CD14-positive monocyte (primary cell): ENCODE measurements at regions not wholly inside any gene's neighbourhood (a gene's known extent, or its start where the extent isn't known, plus 50 kb on each side); places are given as distances from the start of the nearest gene placed in this dataset.

Source experiments
- DNase-seq, 3 donors: peaks; one replicate each; pipeline ENCODE4 v3.0.0-alpha.2; 2011 to 2022
- H2AFZ ChIP-seq: 2 replicates; pipeline ENCODE4 v1.6.0; 2012; ENCODE audit warnings: mild to moderate bottlenecking, low read depth, low read length, inconsistent platforms; ENCODE audit not compliant: insufficient read depth, poor library complexity, severe bottlenecking
- H3K27ac ChIP-seq, 2 donors: 1 replicate in 1 of 2; 2 replicates in 1 of 2; pipeline ENCODE4 v1.5.1; 2012 to 2013; ENCODE audit warnings: low read length in 2 of 2, control low read depth in 1 of 2, inconsistent platforms in 1 of 2, low read depth in 1 of 2, mild to moderate bottlenecking in 1 of 2
- H3K27me3 ChIP-seq, 2 donors: one replicate each; pipeline versions ENCODE4 v1.6.0 to v1.6.1; 2011 to 2013; ENCODE audit warnings: low read length in 2 of 2; ENCODE audit not compliant: control insufficient read depth in 2 of 2, insufficient read depth in 2 of 2
- H3K36me3 ChIP-seq, 2 donors: replicated peaks in 1 of 2; 1 replicate in 1 of 2; 2 replicates in 1 of 2; pipeline versions ENCODE4 v1.5.1 to v1.6.1; 2012 to 2013; ENCODE audit warnings: low read length in 2 of 2, control low read depth in 1 of 2, inconsistent platforms in 1 of 2, mild to moderate bottlenecking in 1 of 2; ENCODE audit not compliant: insufficient read depth in 2 of 2, control insufficient read depth in 1 of 2
- H3K4me1 ChIP-seq, 2 donors: 1 replicate in 1 of 2; 2 replicates in 1 of 2; pipeline versions ENCODE4 v1.5.1 to v1.6.1; 2012 to 2013; ENCODE audit warnings: low read length in 2 of 2, control low read depth in 1 of 2, inconsistent platforms in 1 of 2, mild to moderate bottlenecking in 1 of 2, moderate library complexity in 1 of 2; ENCODE audit not compliant: insufficient read depth in 2 of 2, control insufficient read depth in 1 of 2
- H3K4me2 ChIP-seq: replicated peaks from 2 replicates; pipeline ENCODE3; 2012; ENCODE audit warnings: low read length, moderate library complexity, mild to moderate bottlenecking; ENCODE audit not compliant: poor library complexity, severe bottlenecking; ENCODE audit errors: extremely low read depth
- H3K4me3 ChIP-seq, 3 experiments: fragments of 200-600 bp in 1 of 3; sonication (generic) in 1 of 3; replicated peaks in 1 of 3; 1 replicate in 2 of 3; 2 replicates in 1 of 3; pipeline ENCODE4 v1.5.1; 2011 to 2013; ENCODE audit warnings: low read length in 3 of 3, mild to moderate bottlenecking in 3 of 3, control low read depth in 2 of 3, low read depth in 2 of 3, inconsistent platforms in 1 of 3, moderate library complexity in 1 of 3
- H3K79me2 ChIP-seq: 2 replicates; pipeline ENCODE4 v1.6.0; 2012; ENCODE audit warnings: mild to moderate bottlenecking, control low read depth, inconsistent platforms, low read length, moderate library complexity; ENCODE audit not compliant: insufficient read depth
- H3K9ac ChIP-seq: 2 replicates; pipeline ENCODE4 v1.6.0; 2017; ENCODE audit warnings: low read length, mild to moderate bottlenecking; ENCODE audit not compliant: insufficient read depth, poor library complexity, severe bottlenecking
- H3K9me3 ChIP-seq, 2 donors: replicated peaks in 1 of 2; 1 replicate in 1 of 2; 2 replicates in 1 of 2; pipeline versions ENCODE4 v1.5.1 to v1.6.1; 2012 to 2013; ENCODE audit warnings: low read length in 2 of 2, control low read depth in 1 of 2; ENCODE audit not compliant: control insufficient read depth in 1 of 2, insufficient read depth in 1 of 2
- H4K20me1 ChIP-seq: 2 replicates; pipeline ENCODE4 v1.6.0; 2012; ENCODE audit warnings: mild to moderate bottlenecking, low read length, control low read depth, moderate library complexity; ENCODE audit not compliant: insufficient read depth
- H3K27ac Mint-ChIP-seq, 7 donors: one replicate each; pipeline ENCODE4 v1.8.0; 2020; ENCODE audit warnings: mild to moderate bottlenecking in 7 of 7, mixed read lengths in 7 of 7, moderate library complexity in 6 of 7, inconsistent platforms in 2 of 7
- H3K27me3 Mint-ChIP-seq, 3 donors: one replicate each; pipeline ENCODE4 v1.8.0; 2021 to 2022; ENCODE audit warnings: low read depth in 3 of 3, mild to moderate bottlenecking in 3 of 3, mixed read lengths in 3 of 3, moderate library complexity in 3 of 3, inconsistent platforms in 1 of 3
- H3K36me3 Mint-ChIP-seq, 2 donors: one replicate each; pipeline ENCODE4 v1.8.0; 2020; ENCODE audit warnings: mixed read lengths in 2 of 2, inconsistent platforms in 1 of 2, mild to moderate bottlenecking in 1 of 2
- H3K4me1 Mint-ChIP-seq: one replicate; pipeline ENCODE4 v1.8.0; 2020; ENCODE audit warnings: mild to moderate bottlenecking, mixed read lengths
- H3K4me3 Mint-ChIP-seq, 2 donors: one replicate each; pipeline ENCODE4 v1.8.0; 2020; ENCODE audit warnings: mild to moderate bottlenecking in 2 of 2, mixed read lengths in 2 of 2, moderate library complexity in 1 of 2
- H3K9me3 Mint-ChIP-seq, 7 donors: one replicate each; pipeline ENCODE4 v1.8.0; 2020 to 2022; ENCODE audit warnings: mixed read lengths in 7 of 7, mild to moderate bottlenecking in 6 of 7, moderate library complexity in 6 of 7, inconsistent platforms in 2 of 7
- CTCF ChIP-seq: fragments of 200-600 bp; IDR thresholded peaks from one replicate; pipeline ENCODE4 v1.8.0; 2022; ENCODE audit warnings: antibody characterized with exemption, mild to moderate bottlenecking
- WGBS: methylation state at CpG from one replicate; pipeline ENCODE4 v1.1.5; 2013; ENCODE audit warnings: missing lambda C conversion rate; ENCODE audit not compliant: insufficient coverage; 5-methylcytosine and 5-hydroxymethylcytosine counted together
- intact Hi-C, 2 donors: fragments of 100-400 bp; cut with micrococcal nuclease; formaldehyde crosslinking; loops; one replicate each; pipeline versions ENCODE4 v1.15.0 to v1.15.1; 2023

- no peaks in the 10 kb centered on the region for H3K36me3 Mint-ChIP-seq
- no peak for DNase-seq
- peak overlapping the region in 1 of 7 donors; percentile 73 for H3K27ac Mint-ChIP-seq
- no peak overlapping the region for H3K4me3 ChIP-seq
- no peaks in the 10 kb centered on the region for H3K27me3 ChIP-seq
- H3K9ac ChIP-seq, result no peak overlapping the region
- H3K79me2 ChIP-seq, result no peaks in the 10 kb centered on the region
- no peaks in the 10 kb centered on the region for H3K4me1 ChIP-seq
- no peaks in the 10 kb centered on the region for H4K20me1 ChIP-seq
- no peak overlapping the region for H3K4me3 Mint-ChIP-seq
- no peak overlapping the region for H2AFZ ChIP-seq
- WGBS, result 92% methylated on average over 9 of the region's 14 CpGs
- peaks cover 0 to 3% (median 0%) of the 10 kb centered on the region in 3 donors for H3K27me3 Mint-ChIP-seq
- intact Hi-C loops, result no loop called here
- H3K4me2 ChIP-seq, result no peak overlapping the region
- H3K4me1 Mint-ChIP-seq, result no peaks in the 10 kb centered on the region
- no peak overlapping the region for H3K27ac ChIP-seq
- no peak for TF ChIP-seq CTCF
- peaks cover 0 to 3% of the 10 kb centered on the region in 2 donors for H3K9me3 ChIP-seq
- no peaks in the 10 kb centered on the region for H3K36me3 ChIP-seq
- peaks cover 0 to 3% (median 0%) of the 10 kb centered on the region in 7 donors for H3K9me3 Mint-ChIP-seq
Measured at GRCh38 chr2:5474716-5475115, 217.5 kb upstream of the SOX11 start.

- H3K9ac ChIP-seq, result no peak overlapping the region
- 14% methylated on average over 1 of the region's 7 CpGs for WGBS
- no peak overlapping the region for H3K4me3 Mint-ChIP-seq
Measured at GRCh38 chr2:5479265-5479928, 212.8 kb upstream of the SOX11 start.

More at GRCh38 chr2:5479265-5479928, 212.8 kb upstream of the SOX11 start:
- H3K27me3 Mint-ChIP-seq, result peaks cover 0 to 5% (median 2%) of the 10 kb centered on the region in 3 donors
- Histone ChIP-seq H4K20me1 (no peaks in the 10 kb centered on the region), H3K36me3 (no peaks in the 10 kb centered on the region), H3K27ac (no peak overlapping the region), H2AFZ (no peak overlapping the region), H3K4me1 (no peaks in the 10 kb centered on the region), H3K9me3 (peaks cover 0 to 3% of the 10 kb centered on the region in 2 donors), H3K27me3 (no peaks in the 10 kb centered on the region), H3K4me3 (no peak overlapping the region), H3K4me2 (no peak overlapping the region), H3K79me2 (no peaks in the 10 kb centered on the region)
- DNase-seq, result no peak
- H3K9me3 Mint-ChIP-seq, result peaks cover 0 to 6% (median 3%) of the 10 kb centered on the region in 7 donors
- H3K27ac Mint-ChIP-seq, result no peak overlapping the region
- H3K36me3 Mint-ChIP-seq, result no peaks in the 10 kb centered on the region
- no peaks in the 10 kb centered on the region for H3K4me1 Mint-ChIP-seq
- no peak for TF ChIP-seq CTCF
- intact Hi-C loops, result no loop called here
